ENCODE measurements at regions not wholly inside any gene's neighbourhood (a gene's known extent, or its start where the extent isn't known, plus 50 kb on each side); places are given as distances from the start of the nearest gene placed in this dataset.

DNA sequence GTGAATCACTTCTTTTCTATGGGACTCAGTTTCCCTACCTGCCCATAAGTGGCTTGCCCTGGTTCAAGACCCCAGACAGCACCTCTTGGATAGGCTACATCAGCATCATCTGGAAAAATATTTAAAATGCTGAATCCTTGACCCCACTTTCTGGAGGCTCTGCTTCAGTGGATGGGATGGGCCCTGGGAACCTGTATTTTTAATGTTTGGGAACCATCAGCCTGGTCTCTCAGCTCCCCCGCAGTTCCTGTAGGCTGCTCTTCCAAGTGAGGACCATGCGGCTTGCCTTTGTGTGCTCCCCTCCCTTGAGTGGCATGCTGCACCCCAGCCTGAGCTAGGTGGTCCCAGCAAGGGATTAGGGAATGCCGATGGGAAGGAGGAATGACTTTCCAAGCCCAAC is 68.3 kb upstream of the CRHR1 start:
- no peak for DNase-seq (ENCODE audit: low read depth, low spot score)

DNA sequence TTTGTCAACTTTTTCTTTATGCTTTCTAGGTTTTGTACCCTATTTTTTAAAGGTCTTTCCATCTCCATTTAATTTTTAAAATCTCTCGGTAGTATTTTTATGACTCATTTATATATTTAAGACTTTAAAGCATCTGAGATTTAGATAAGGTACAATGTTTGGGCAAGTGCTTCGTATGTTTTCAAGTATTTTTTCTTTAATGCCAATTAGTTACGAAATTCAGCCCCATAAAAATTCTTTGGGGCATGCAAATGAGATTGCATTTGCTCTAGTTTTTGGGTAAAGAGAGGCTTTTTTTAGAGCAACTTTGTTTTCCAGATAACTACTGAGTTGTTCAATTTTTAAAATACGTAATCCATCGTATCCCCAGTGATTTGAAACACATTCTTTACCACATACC is 65.3 kb upstream of the CRHR1 start:
- DNase-seq (ENCODE audit: low read depth, low spot score): no peak

DNA sequence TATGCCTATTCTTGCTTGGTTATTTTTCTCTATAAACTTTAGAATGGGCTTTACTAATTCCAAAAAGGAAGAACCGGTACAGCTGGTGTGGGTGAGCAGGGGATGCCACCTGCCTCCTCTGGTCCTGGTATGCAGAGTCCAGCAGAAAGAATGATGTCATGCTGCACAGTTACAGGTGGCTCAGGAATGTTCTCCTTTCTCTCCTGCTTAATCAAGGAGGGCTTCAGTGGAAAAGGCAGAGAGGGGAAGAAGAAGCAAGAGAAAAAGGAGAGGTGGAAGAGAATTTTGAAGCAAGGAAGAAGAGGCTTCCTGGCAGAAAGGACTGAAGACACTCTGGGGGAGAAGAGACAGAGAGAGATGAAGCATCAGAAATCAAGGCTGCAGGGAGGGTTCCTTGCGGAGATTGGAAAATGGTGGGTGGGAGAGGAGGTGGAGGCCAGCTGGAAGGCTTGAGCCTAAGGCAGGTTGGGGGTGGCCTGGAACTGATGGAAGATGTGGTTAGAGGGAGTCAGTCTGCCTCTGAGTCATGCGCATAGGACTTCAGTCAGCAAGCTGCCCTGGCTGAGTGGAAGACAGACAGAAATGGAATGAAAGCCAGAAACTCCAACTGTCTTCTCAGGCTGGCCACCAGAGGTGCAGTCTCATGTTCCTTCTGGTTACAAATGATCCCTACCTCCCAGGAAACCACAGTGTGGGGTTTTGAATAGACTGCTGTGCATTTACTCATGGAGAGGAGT is 64.6 kb upstream of the CRHR1 start:
- DNase-seq (ENCODE audit: low read depth, low spot score): no peak

DNA sequence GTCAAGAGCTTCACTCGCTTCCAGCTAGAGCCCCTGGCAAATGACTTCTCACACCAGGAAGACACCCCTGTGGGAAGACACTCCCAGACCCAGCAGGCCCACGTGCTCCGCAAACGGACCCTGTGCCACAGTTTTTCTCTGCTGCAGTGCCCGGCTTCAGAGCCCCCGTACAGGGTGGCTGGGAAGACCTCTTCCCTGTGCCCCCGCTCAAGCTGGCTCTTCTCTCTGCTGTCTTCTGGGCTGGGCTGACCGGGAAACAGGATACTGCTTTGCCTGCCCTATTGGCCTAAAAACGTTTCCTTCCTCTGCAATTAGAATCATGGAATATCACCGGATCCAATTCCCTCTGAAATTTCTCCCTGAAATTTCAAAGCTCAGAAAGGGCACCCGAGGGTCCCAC is 63.7 kb upstream of the CRHR1 start:
- DNase-seq (ENCODE audit: low read depth, low spot score): no peak

DNA sequence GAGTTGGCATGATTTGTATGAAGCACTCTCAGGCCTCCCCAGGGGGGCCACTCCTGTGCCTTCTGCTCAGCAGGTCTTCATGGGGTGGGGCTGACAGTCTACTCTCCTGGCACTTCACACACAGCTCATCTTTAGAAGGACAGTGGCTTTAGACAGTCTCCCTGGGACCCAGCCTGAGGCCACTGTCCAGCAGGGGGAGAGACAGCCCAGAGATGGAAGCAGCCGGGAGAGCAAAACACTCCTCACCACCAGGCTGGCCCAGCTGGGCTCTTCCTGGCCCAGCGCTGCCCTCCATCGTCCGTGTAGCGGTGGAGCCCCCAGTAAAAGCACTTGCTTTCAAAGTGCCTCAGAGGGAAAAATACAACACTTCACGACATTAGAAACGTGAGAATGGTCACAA is 62.0 kb upstream of the CRHR1 start:
- no peak for DNase-seq (ENCODE audit: low read depth, low spot score)

DNA sequence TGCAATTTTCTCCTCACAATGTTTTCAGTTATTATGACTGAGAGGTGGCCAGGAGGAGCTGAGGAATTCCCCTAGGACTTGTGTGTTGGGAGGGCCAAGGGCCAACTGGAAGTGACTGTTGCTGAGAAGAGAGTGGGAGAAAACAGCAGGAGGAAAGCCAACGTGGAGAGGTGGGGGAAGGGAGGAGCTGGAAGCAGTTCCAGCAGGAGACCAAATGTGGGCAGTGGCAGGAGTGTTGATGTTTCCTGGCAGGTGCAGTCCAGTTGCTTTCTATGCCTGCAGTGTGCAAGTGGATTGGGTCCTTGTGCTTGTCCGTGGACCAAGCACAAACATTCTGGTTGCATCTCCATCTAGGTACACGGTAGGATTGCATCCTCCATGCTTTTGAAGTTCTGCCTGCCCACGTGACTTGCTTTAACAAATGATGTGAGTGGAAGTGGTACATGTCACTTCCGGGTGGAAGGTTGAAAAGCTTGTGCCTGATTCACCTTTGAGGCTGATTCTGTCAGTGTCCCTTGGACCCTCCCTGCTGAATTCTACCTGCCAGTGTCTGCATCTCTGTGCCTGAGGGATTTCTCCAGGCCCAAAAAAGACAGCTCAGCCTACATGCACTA is 54.7 kb upstream of the CRHR1 start:
- no peak for DNase-seq (ENCODE audit: low read depth, low spot score)

DNA sequence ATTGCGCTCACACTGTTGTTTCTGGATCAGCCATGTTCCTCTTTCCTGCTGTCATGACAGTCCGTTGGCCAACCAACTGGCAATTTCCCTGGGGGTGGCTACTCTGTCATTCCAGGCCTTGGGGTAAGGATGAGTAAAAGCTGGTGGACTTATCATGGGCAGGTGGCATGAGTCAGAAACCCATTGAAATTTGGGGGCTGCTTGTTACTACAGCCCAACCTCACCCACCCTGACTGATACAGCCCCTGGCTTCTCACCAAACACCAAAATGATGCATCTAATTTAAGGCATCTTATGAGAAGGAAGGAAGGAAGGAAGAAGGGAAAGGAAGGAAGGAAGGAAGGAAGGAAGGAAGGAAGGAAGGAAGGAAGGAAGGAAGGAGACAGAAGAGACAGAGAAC is 53.9 kb upstream of the CRHR1 start:
- DNase-seq (ENCODE audit: low read depth, low spot score): no peak

DNA sequence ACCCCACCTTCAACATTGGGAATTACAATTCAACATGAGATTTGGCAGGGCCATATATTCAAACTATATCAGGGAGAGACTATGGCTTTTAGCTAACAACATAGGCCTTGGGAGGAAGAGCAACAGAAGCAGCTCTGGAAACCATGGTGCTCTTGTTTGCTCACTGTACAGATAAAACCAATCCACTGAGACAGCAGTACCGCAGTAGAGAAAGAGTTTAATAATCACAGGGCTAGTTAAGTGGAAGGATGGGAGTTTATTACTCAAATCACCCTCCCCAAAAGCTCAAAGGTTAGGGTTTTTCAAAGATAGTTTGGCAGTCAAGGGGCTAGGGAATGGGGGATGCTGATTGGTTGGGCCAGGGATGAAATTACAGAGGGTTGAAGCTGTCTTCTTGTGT is 52.7 kb upstream of the CRHR1 start:
- no peak for DNase-seq (ENCODE audit: low read depth, low spot score)

DNA sequence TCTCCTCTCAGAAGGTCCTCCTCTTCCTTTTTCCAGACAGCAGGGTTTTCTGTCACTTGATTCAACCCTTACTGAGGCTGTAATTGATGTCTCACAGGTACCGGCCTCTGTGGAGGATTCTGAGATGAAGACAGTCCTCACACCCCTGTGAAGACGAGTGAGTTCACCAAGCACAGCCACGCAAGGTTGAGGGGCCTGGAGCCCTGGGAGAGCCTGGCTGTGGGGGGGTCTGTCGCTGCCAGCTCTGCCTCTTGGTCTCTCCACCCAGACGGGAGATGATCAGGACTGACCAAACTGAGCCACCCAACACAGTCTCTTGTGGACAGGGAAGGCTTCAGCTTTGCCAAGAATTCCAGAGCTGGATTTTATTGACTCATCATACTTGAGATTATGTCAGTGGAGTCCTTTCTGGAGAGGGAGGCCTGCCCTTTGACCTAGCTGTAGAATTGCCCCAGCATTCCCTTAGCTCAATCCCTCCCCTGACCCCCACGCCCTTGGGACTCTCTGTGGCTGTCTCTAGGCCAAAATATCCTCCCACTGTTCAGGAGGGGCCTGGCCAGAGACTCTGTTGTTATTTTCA is 51.1 kb upstream of the CRHR1 start:
- DNase-seq (ENCODE audit: low read depth, low spot score): no peak

DNA sequence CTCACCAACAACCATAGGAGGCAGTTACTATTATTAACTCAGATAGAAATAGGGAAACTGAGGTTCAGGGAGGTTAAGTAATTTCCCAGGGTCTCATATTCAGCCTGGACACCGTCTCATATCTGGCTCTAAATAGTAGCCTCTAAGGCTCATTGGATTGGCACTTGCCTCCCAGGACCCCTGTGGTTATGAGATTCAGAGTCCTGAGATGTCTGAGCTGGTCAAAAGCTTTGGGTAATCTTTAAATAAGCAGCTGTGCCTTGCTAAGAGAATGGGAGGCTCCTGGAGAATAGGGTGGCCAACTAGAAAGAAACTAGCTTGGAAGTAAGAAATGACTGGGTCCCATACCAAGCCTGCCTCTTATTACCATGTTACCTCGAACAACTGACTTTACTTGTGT is 50.3 kb upstream of the CRHR1 start:
- no peak for DNase-seq (ENCODE audit: low read depth, low spot score)
